CD4-positive, alpha-beta T cell treated with Interferon alpha-2 for 1 hour (primary cell): ENCODE measurements at regions not wholly inside any gene's neighbourhood (a gene's known extent, or its start where the extent isn't known, plus 50 kb on each side); places are given as distances from the start of the nearest gene placed in this dataset.
A peak's percentile ranks its signal among the peaks of the same experiment; 100 is the strongest.
"Not testable (repeated sequence)": the region's sequence is repeated elsewhere in the genome, so short reads cannot be mapped to it uniquely, and the experiment has no call there.

Experiments used
- DNase-seq, 2 donors: peaks; one replicate each; pipeline ENCODE4 v3.0.0-alpha.2; 2020 to 2022

DNA sequence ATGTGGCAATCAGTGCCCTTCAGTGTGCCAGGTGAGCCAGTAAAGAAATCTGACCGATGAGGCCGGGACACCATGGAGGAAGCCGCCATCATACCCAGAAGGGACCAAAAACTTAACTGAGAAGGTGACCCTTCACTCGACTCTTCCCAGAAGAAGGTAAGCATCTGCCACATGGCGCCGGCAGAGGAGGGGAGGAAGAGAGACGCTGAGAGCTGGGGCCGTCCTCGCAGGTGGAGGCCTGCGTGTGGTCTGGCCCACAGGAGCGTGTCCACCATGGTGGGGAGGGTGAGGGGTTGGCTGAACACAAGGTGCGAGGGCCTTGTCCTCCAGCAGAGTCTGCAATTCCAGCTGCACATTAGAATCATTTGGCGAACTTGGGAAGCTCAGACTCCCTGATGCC, 513.1 kb upstream of the RAB6C start:
- no peak for DNase-seq

DNA sequence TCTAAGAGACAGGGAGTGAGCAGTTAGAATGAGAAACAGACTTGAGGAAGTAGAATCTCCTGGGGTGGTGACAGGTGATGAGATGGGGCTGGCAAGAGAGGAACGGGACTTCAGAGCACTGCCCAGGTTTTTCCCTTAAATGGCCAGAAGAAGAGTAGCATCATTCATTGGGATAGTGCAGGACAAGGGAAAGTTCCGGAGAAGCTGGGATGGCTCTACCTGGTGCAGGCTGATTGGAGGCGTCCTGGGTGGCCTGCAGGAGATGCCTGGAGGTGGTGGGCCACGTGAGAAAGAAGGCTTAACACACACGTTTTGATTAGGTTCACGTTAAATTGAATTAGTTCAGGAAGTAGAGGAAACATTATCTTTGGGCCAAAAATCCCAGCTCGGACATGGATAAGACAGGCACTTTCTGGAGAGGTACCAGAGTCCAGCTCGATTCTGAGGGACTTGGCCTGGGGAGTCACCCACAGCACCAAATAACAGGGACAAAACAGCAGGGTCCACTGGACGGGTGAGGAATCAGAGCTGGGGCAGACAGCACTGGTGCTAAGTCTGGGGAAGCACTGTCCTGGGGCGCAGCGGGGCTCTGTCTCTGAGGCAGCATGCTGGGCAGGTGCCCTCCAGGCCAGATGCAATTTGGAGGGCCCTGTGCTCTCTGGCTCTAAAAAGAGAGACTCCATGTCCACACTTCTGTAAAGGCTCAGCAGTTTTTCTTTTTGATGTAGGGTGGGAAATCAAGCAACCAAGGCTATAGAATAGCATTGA, 512.3 kb upstream of the RAB6C start:
- no peak for DNase-seq

- no peak for DNase-seq
Measured at GRCh38 chr2:129467941-129468340, 511.5 kb upstream of the RAB6C start.

- DNase-seq, result no peak
Measured at GRCh38 chr2:129468879-129469278, 510.6 kb upstream of the RAB6C start.

- DNase-seq, result no peak
Measured at GRCh38 chr2:129469389-129469788, 510.1 kb upstream of the RAB6C start.

DNA sequence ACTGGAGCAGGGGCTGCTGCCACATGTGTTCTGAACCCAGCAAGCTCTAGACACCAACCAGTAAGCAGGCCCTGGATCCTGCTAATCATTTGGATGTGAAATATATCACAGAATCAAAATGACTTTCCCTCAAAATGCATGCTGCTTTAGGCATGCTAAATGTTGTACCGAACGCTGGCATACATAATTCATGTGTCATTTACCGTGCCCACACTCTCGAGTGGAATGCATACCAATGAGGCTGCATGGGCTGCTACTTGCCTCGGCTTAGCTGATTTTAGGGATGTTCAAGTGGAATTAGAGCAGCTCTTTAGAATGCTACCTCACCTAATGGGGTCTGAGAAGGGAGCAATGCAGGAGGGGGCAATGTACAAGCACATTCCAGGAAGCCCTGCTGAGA, 509.6 kb upstream of the RAB6C start:
- no peak for DNase-seq

DNA sequence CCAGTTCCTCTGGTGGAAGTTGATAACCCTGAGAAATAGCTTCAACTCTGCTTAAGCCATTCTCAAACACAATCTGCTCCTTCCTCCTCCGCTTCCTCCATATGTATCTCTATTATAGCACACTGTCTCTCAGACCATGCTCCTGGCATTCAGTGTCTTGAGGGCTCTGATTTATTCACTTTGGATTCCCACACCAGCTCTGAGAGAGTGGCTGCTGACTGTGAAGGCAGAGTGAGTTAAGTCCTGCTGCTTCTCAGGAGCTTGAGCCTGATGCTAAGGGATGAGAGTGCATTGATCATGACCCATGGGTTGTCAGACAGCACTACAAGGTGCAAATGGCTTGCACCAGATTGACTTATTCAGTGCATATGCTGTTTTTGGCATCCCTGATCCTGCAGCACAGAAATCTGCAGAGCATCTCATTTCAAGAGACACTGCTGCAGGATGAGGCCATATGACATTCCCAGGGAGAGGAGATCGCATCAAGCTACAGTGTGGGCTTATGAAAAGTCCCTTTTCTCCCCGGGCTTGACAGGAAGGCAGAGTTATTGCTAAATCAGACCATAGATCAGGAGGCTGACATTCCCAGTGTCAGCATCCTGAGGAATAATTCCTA, 500.5 kb upstream of the RAB6C start:
- DNase-seq, result no peak

GRCh38 chr2:129479892-129480291, 499.6 kb upstream of the RAB6C start:
- DNase-seq, result no peak

- no peak for DNase-seq
Measured at GRCh38 chr2:129480790-129481189, 498.7 kb upstream of the RAB6C start.

GRCh38 chr2:129481306-129482219, 497.9 kb upstream of the RAB6C start:
- no peak for DNase-seq

DNA sequence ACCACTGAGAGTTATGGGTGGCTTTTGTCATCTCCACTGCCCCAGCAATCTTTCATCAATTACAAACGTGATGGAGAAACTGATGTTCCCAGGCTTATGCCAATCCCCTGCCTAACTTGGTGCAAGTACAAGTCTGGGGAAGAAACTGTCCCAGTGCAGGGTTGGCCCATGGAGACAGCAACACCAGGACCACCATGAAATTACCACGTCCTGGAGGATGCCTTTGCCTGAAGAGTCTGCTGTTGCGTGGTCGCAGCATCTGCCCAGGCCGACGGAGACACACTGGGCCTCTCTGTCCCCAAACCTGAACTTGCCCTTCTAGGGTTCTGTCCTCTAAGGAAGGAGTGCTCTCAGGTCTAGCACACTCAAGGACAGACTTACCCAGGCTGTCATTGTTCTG, 496.8 kb upstream of the RAB6C start:
- DNase-seq, result no peak

GRCh38 chr2:129483366-129483765, 496.1 kb upstream of the RAB6C start:
- peak; percentile 2 to 19 for DNase-seq

GRCh38 chr2:129484999-129485897, 494.2 kb upstream of the RAB6C start:
- no peak for DNase-seq

DNA sequence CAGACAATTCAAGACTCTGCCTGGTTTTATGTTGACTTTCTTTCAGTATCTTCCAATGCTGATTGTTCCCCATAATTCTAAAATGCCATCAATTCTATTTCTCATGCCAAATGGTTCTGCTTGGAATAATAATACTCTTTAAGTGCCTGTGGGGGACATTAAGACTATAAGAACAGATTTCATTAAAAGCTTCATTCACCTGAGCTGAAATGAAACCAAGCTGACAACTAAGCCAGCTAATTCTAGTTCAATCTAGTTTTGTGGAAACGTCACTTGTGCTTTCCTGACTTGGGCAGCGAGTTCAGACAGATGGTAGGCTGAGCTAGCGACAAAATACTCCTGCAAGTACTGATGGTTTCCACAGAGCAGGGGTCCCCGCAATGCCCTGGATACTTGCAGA, 491.1 kb upstream of the RAB6C start:
- DNase-seq, result no peak

GRCh38 chr2:129490641-129491040, 488.8 kb upstream of the RAB6C start:
- DNase-seq, result no peak

DNA sequence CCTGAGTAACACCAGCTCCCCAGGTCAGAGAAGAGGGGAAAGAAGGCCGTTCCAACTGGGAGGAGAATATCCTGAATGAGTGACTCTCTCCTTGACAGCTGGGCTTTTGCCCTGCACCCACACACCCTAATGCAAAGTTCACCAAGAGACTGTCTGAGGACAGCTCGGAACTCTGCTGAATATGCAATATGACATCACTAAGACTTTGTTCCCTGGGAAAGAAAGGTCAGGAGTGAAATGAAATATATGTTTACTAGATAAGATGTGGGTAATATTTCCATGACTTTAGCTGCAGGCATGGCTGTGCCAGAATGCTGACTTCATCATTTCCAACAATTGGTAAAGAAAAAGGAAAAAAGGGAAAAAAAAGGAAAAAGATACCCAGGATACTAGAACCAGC, 488.2 kb upstream of the RAB6C start:
- DNase-seq, result no peak

- DNase-seq, result no peak
Measured at GRCh38 chr2:129492548-129492947, 486.9 kb upstream of the RAB6C start.

DNA sequence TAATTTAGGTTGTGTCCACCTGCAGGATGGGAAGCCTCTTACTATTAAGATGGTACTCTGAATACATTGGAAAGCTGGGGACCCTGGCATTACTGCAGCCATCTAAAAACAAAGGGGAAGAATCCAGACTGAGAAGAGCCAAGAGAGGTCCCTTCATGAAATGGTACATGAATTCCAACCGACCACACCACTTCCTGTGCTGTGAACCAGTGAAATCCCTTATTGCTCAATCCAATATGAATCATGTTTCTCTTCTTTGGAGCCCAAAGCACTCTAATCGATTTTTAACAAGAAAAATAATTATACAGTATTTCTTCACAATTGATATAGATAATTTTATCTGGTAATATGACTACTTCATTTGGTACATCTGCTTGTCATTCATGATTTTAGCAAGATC, 479.7 kb upstream of the RAB6C start:
- DNase-seq, result no peak

GRCh38 chr2:129502781-129503180, 476.7 kb upstream of the RAB6C start:
- DNase-seq, result no peak

DNA sequence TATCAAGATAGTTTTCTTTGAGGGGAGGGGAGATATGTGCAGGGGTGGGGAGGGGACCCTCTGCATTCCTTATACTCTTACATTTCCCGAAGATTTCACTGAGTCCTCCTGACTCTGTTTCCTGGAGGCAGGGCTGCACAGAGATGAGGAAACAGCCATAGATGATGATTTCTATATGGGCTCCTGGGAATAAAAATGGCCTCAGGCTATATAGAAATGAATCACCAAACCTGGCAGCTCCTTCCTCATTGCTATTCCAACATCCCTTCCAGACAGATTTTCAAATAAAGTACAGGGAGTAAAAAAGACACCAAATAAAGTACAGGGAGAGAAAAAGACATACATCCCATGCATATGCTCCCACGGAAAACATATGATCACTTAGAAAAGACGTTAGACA, 474.8 kb upstream of the RAB6C start:
- DNase-seq, result no peak

- DNase-seq, result no peak
Measured at GRCh38 chr2:129518937-129519336, 460.5 kb upstream of the RAB6C start.

- not testable (repeated sequence) for DNase-seq
Measured at GRCh38 chr2:129532158-129532557, 447.3 kb upstream of the RAB6C start.

- no peak for DNase-seq
Measured at GRCh38 chr2:129548880-129549279, 430.6 kb upstream of the RAB6C start.
